ENCODE measurements at regions not wholly inside any gene's neighbourhood (a gene's known extent, or its start where the extent isn't known, plus 50 kb on each side); places are given as distances from the start of the nearest gene placed in this dataset.

- TF ChIP-seq, protein P1, sequence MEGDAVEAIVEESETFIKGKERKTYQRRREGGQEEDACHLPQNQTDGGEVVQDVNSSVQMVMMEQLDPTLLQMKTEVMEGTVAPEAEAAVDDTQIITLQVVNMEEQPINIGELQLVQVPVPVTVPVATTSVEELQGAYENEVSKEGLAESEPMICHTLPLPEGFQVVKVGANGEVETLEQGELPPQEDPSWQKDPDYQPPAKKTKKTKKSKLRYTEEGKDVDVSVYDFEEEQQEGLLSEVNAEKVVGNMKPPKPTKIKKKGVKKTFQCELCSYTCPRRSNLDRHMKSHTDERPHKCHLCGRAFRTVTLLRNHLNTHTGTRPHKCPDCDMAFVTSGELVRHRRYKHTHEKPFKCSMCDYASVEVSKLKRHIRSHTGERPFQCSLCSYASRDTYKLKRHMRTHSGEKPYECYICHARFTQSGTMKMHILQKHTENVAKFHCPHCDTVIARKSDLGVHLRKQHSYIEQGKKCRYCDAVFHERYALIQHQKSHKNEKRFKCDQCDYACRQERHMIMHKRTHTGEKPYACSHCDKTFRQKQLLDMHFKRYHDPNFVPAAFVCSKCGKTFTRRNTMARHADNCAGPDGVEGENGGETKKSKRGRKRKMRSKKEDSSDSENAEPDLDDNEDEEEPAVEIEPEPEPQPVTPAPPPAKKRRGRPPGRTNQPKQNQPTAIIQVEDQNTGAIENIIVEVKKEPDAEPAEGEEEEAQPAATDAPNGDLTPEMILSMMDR (IDR thresholded peaks at IDR 0.05; ENCODE audit: low read depth, low read length), result no peak
- no peak for TF ChIP-seq EZH2phosphoT487 (IDR thresholded peaks at IDR 0.05; ENCODE audit: low read depth)
Observed at GRCh38 chr10:29375888-29376287, 87.0 kb downstream of the LYZL1 start.

All from OCI-LY3 (cell line).